Adrenal gland (tissue), 5 donors: ENCODE measurements at regions not wholly inside any gene's neighbourhood (a gene's known extent, or its start where the extent isn't known, plus 50 kb on each side); places are given as distances from the start of the nearest gene placed in this dataset.

Source experiments
- POLR2A ChIP-seq, 2 donors: fragments of 450-650 bp; IDR thresholded peaks; one replicate each; pipeline ENCODE4 v1.6.1; 2017; ENCODE audit warnings: antibody characterized with exemption in 2 of 2, mild to moderate bottlenecking in 2 of 2, moderate library complexity in 1 of 2
- TF ChIP-seq, protein P1 (sequence below), 6 experiments: fragments of 450-650 bp in 4 of 6; fragments of 200-600 bp in 2 of 6; sonication (generic) in 1 of 6; IDR thresholded peaks; 1 replicate in 5 of 6; 2 replicates in 1 of 6; pipeline versions ENCODE4 v1.5.1 to v1.8.0; 2016 to 2021; ENCODE audit warnings: antibody characterized with exemption in 6 of 6, mild to moderate bottlenecking in 2 of 6, moderate library complexity in 1 of 6
- donor health status: DM: no; HTN: no; CAD: no.

DNA sequence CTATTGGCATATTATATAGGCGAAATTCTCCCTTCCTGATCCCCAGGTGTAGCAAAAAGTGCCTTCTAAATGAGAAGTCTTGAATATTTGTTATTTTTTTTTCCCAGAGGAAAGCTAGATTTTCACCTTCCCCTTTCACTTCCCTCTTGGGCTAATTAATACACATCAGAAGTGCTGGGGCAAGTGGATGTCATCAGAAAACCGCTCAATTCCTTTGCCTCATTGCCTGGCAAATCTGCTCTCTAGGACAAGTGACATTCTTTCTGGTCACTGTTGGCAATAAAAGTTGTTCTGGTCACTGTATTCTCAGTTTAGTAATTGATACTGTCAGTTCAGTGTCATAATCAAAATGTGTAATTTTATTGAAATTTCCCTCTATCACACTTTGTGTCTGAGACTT is 174.5 kb downstream of the ETNK1 start:
- no peak for TF ChIP-seq POLR2A (IDR thresholded peaks at IDR 0.05)
- TF ChIP-seq, protein P1, sequence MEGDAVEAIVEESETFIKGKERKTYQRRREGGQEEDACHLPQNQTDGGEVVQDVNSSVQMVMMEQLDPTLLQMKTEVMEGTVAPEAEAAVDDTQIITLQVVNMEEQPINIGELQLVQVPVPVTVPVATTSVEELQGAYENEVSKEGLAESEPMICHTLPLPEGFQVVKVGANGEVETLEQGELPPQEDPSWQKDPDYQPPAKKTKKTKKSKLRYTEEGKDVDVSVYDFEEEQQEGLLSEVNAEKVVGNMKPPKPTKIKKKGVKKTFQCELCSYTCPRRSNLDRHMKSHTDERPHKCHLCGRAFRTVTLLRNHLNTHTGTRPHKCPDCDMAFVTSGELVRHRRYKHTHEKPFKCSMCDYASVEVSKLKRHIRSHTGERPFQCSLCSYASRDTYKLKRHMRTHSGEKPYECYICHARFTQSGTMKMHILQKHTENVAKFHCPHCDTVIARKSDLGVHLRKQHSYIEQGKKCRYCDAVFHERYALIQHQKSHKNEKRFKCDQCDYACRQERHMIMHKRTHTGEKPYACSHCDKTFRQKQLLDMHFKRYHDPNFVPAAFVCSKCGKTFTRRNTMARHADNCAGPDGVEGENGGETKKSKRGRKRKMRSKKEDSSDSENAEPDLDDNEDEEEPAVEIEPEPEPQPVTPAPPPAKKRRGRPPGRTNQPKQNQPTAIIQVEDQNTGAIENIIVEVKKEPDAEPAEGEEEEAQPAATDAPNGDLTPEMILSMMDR (IDR thresholded peaks at IDR 0.05): no peak
